ENCODE measurements at regions not wholly inside any gene's neighbourhood (a gene's known extent, or its start where the extent isn't known, plus 50 kb on each side); places are given as distances from the start of the nearest gene placed in this dataset.

DNA sequence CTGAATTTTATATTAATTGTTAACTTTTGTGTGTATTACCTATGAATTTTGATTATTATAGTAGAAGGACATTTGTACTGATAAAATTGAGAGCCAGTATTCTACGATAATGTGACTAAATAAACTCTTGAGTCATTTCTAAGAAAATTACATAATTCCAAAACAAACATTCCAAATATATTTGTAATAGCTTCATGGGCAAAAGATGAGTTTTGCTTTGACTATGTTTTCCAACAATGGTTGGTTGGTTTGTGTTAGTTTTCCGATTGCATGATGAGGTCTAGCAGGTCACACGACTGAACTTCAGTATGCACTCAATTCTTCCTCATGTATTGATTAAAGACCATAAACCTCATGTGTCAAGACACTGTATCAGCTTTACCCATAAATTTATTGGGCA is 71.7 kb upstream of the WDR75 start:
- no peak for DNase-seq (ENCODE audit: low spot score)

DNA sequence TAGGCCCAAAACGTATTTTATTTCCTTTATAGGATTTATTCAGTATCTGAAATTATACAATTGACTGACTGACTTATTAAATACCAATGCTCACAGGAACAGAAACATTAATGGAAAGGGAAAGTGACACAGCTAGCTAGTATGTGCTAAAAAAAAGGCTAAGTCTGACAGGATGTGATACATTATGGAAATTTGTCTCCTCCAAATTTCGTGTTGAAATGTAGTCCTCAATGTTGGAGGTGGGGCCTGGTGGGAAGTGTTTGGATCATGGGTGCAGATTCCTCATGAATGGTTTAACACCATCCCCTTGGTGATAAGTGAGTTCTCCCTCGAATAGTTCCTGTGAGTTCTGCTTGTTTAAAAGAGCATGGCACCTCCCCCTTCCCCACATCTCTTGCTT is 70.6 kb upstream of the WDR75 start:
- DNase-seq (ENCODE audit: low spot score) = no peak

DNA sequence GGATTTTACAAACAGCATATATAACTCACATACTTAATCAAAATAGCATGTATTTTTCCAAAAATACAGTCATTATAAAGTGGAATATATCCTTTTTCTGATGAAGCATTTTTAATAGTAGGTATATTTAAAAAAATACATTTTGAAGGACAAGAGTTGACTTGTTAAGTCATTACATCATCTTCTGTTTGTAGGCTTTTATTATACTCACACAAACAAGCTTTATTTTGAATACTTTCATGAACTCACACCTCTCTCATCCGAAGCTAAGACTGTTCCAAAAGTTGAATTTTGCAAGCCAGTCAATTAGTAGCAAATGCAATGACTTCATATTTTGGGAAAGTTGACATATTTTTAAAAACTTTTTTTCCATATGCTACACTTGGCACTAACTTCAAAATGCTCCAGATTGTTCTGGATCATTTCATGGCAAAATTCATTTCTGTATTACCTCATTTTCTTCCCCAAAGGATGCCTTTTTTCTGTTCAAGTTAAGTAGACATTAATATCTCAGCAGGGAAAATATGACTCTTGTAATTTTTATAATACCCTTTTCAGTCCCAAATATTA is 68.5 kb upstream of the WDR75 start:
- no peak for DNase-seq (ENCODE audit: low spot score)

DNA sequence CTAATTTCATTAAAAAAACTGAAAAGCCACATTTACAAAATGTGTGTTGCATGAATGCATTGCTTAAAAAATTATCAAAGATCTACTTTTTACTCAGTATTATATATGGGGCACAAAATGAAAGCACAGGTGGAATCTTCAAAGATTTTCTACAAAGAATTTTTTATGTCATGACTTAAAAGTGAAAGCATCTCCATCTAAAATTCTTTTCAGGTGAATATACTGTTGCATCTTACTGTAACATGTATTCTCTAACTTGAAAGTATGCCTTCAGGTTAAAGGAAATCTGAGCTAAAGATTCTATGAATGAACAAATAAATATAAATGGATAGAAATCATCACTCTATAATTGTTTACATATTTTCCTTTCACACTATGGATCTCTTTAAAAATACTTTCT is 66.8 kb upstream of the WDR75 start:
- no peak for DNase-seq (ENCODE audit: low spot score)

DNA sequence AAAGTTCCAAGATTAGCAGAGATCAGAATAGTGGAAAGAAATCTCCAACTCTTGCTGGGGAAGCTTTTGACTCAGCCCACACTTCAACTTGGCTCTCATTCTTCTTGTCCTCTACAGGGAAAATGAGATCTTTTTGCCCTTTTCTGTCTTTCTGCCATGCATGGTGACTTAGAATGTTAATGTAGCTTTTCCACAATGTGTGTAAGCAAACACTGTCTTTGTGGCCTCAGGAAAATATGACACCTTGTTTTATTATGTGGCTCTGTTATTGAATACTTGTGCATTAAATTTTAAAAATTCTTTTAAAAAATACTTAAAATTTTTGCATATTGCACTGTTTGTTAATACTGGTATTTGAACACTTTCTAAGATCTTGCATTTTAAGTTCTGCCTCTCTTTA is 65.4 kb upstream of the WDR75 start:
- no peak for DNase-seq (ENCODE audit: low spot score)

DNA sequence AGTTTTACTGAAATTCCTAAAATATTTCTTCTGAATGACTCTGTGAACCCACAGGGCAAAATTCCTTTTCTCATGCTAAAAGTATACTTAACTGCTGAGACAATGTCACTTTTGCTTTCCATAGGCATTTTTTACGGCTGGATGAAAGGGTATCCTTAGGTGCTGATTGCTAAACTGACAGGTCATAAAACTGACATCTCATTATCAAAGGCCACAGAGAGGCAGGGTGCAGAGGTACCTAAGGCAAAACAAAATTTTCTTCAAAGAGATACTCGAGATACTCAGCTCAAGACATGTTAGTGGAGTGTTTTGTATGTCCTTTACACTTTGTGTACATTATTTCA is 62.0 kb upstream of the WDR75 start:
- no peak for DNase-seq (ENCODE audit: low spot score)

DNA sequence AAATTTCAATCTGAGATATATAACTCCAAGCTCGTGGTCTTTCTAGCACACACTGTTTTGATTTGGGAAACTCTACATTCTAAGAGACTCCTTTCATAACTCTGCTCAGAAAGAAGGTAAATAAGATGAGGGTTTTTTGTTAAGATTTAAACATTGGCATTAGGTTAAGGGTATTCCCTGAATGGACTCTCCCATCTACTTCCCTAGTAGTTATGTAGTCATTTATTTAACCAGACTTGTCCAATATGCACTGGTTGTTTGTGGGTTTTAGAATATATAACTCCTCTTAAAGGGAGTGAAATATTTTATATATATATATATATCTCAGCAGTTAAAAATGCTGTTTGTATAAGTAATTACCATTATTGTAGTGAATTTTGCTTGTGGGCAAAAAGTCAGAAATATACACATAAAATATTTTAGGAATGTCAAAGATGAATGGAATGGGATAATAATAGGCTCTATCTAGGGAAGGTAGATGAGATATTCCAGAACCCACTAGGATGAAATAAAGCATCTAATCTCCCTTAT is 61.5 kb upstream of the WDR75 start:
- DNase-seq (ENCODE audit: low spot score) = no peak

DNA sequence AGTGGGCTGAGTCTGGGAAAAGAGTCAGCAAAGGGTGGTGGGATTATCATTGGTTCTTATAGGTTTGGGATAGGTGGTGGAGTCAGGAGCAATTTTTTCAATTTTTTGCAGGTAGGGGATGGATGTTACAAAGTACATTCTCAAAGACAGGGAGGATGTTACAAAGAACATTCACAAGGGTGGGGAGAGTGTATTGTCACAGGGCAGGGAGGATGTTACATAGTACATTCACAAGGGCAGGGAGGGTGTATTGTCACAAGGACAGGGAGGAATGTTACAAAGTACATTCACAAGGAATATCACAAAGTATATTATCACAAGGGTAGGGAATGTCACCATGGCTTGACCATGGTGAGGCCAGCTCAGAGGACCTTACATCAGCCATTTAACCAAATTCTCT is 58.6 kb upstream of the WDR75 start:
- DNase-seq (ENCODE audit: low spot score) = no peak

DNA sequence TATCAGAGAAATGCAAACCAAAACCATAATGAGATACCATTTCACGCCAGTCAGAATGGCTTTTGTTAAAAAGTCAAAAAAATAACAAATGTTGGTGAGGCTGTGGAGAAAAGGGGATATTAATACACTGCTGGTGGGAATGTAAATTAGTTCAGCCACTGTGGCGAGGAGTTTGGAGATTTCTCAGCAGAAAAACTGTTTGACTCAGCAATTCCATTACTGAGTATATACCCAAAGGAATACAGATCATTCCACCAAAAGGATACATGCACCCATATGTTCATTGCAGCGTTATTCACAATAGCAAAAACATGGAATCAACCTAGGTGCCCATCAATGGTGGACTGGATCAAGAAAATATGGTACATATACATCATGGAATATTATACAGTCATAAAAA is 54.5 kb upstream of the WDR75 start:
- DNase-seq (ENCODE audit: low spot score) = no peak

DNA sequence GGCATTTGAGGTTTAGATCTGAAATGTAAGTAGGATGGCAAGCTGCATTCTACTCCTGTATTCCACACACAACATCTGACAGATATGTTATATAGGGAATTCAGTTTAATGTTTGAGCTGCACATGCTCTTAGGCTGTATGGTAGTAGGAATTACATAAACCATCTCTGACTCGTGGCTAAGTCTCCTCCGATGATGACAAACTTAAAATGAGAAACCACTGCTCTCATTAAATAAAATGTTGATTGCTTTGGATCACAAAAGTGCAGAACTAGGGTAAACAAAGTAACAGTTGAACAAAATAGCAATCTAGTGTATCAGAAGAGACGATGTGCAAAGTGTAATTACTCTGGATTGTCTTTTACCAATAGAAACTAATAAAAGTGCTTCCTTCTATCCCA is 50.1 kb upstream of the WDR75 start:
- no peak for DNase-seq (ENCODE audit: low spot score)

Data from Ammon's horn (tissue), 1 donor.